ENCODE measurements at regions not wholly inside any gene's neighbourhood (a gene's known extent, or its start where the extent isn't known, plus 50 kb on each side); places are given as distances from the start of the nearest gene placed in this dataset.

DNA sequence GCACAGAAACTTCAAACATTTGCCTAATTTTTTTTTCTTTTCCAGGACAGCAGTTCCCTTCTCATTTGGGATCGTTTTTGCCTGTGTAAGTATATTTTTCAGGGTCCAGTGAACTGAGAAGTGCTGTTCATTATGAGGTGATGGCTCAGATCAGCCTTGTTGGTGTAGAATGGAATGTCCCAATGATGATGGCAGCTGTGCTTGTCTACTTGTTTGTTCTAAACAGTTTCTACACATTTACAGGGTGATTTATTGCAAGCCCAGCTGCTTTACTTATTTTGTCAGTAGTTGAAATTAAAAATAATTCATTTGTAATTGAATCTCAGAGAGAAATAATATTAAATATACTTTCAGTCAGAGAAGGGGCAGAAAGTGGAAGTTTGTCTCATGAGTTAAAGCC is 337.6 kb upstream of the SEMA6A start:
- H3K27ac ChIP-seq (ENCODE audit: insufficient read depth, low read depth, low read length), result no peak overlapping the region
- CTCF ChIA-PET, result no interaction called here
- H3K9me3 ChIP-seq (replicated peaks; ENCODE audit: control insufficient read depth, insufficient read depth, low read length), result no peaks in the 10 kb centered on the region
- H3K9ac ChIP-seq (replicated peaks; ENCODE audit: extremely low read depth, insufficient read depth, low read length), result no peak overlapping the region
- no peaks in the 10 kb centered on the region for H3K27me3 ChIP-seq (ENCODE audit: control insufficient read depth in 2 of 2, insufficient read depth in 2 of 2, low read length in 2 of 2)
- H3K79me2 ChIP-seq (ENCODE audit: control insufficient read depth, insufficient read depth, low read length), result no peaks in the 10 kb centered on the region
- POLR2A ChIA-PET, result no interaction called here
- dilution Hi-C loops (cut with MboI; ENCODE audit: extremely low pct_ligation_motif_present, low sequenced_read_pairs), result no loop called here
- H3K9me1 ChIP-seq (replicated peaks; ENCODE audit: control insufficient read depth, extremely low read depth, insufficient read depth, low read length), result no peaks in the 10 kb centered on the region
- no TSS peak for BruUV-seq (replicated peaks)
- no peaks in the 10 kb centered on the region for H3K36me3 ChIP-seq (ENCODE audit: control insufficient read depth in 2 of 2, extremely low read depth in 1 of 2, insufficient read depth in 2 of 2, low read length in 2 of 2)
- H3K4me3 ChIP-seq (replicated peaks in 1 of 3; ENCODE audit: insufficient read depth in 1 of 3, low read depth in 1 of 3, low read length in 3 of 3), result no peak overlapping the region
- no peaks in the 10 kb centered on the region for H4K20me1 ChIP-seq (replicated peaks; ENCODE audit: control insufficient read depth, extremely low read depth, insufficient read depth, low read length)
- FAIRE-seq (no peak), DNase-seq (ENCODE audit: low read depth, low spot score) (no peak)
- no peak overlapping the region for H2AFZ ChIP-seq (ENCODE audit: low read depth, low read length)
- no peak overlapping the region for H3K4me2 ChIP-seq (ENCODE audit: insufficient read depth, low read length)
- H3K4me1 ChIP-seq (ENCODE audit: control insufficient read depth, extremely low read depth, insufficient read depth, low read length), result no peaks in the 10 kb centered on the region
- intact Hi-C loops (cut with micrococcal nuclease), result no loop called here
- TF ChIP-seq GATA2 (IDR thresholded peaks at IDR 0.05; ENCODE audit: insufficient read depth, insufficient read length, low read depth, low read length) (no peak), POLR2AphosphoS5 (IDR thresholded peaks at IDR 0.05; ENCODE audit: insufficient read depth, low read depth, low read length) (no peak), MYC (IDR thresholded peaks at IDR 0.05; ENCODE audit: low read depth, low read length) (no peak)
- TF ChIP-seq, protein P1, sequence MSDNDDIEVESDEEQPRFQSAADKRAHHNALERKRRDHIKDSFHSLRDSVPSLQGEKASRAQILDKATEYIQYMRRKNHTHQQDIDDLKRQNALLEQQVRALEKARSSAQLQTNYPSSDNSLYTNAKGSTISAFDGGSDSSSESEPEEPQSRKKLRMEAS (IDR thresholded peaks at IDR 0.05; ENCODE audit: insufficient read depth, insufficient read length), result no peak

DNA sequence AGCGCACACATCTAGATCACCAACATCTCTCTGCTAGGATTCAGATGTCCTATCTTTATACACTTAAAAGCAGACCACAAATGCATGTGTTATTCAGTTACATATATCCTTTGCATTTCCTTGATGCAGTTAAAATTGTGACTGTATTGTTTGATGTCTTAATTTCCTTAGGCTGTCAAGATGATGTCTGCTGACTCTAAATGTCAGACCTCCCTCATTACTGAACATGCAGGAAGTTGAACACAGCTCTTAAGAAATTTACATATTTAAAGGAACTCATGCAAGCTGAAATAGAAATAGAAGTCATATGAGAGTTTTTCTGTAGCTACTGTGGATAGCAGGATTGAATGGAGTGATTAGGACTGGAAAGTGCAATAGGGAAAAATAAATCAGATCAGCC is 336.5 kb upstream of the SEMA6A start:
- ChIA-PET POLR2A (no interaction called here), CTCF (no interaction called here)
- no peak for DNase-seq (ENCODE audit: low read depth, low spot score)
- no peak for FAIRE-seq
- Histone ChIP-seq H3K36me3 (ENCODE audit: control insufficient read depth in 2 of 2, extremely low read depth in 1 of 2, insufficient read depth in 2 of 2, low read length in 2 of 2) (no peaks in the 10 kb centered on the region), H3K79me2 (ENCODE audit: control insufficient read depth, insufficient read depth, low read length) (no peaks in the 10 kb centered on the region), H2AFZ (ENCODE audit: low read depth, low read length) (no peak overlapping the region), H3K9me1 (replicated peaks; ENCODE audit: control insufficient read depth, extremely low read depth, insufficient read depth, low read length) (no peaks in the 10 kb centered on the region), H3K9me3 (replicated peaks; ENCODE audit: control insufficient read depth, insufficient read depth, low read length) (no peaks in the 10 kb centered on the region), H3K4me3 (replicated peaks in 1 of 3; ENCODE audit: insufficient read depth in 1 of 3, low read depth in 1 of 3, low read length in 3 of 3) (no peak overlapping the region), H3K4me1 (ENCODE audit: control insufficient read depth, extremely low read depth, insufficient read depth, low read length) (no peaks in the 10 kb centered on the region), H4K20me1 (replicated peaks; ENCODE audit: control insufficient read depth, extremely low read depth, insufficient read depth, low read length) (no peaks in the 10 kb centered on the region), H3K27me3 (ENCODE audit: control insufficient read depth in 2 of 2, insufficient read depth in 2 of 2, low read length in 2 of 2) (no peaks in the 10 kb centered on the region), H3K27ac (ENCODE audit: insufficient read depth, low read depth, low read length) (no peak overlapping the region), H3K9ac (replicated peaks; ENCODE audit: extremely low read depth, insufficient read depth, low read length) (no peak overlapping the region), H3K4me2 (ENCODE audit: insufficient read depth, low read length) (no peak overlapping the region)
- TF ChIP-seq GATA2 (IDR thresholded peaks at IDR 0.05; ENCODE audit: insufficient read depth, insufficient read length, low read depth, low read length) (no peak), POLR2AphosphoS5 (IDR thresholded peaks at IDR 0.05; ENCODE audit: insufficient read depth, low read depth, low read length) (no peak), FOS (IDR thresholded peaks at IDR 0.05; ENCODE audit: borderline replicate concordance, insufficient read depth, low read length) (no peak), MYC (IDR thresholded peaks at IDR 0.05; ENCODE audit: low read depth, low read length) (no peak), POLR2A (IDR thresholded peaks at IDR 0.05; ENCODE audit: low read depth, low read length) (no peak), JUN (IDR thresholded peaks at IDR 0.05; ENCODE audit: borderline replicate concordance, insufficient read depth, insufficient read length, low read depth) (no peak), EZH2 (IDR thresholded peaks at IDR 0.05; ENCODE audit: borderline replicate concordance, low read depth, low read length, severe bottlenecking) (no peak)
- TF ChIP-seq, protein P1 (IDR thresholded peaks at IDR 0.05; ENCODE audit: insufficient read depth, insufficient read length), result no peak
- TF ChIP-seq, protein P2, sequence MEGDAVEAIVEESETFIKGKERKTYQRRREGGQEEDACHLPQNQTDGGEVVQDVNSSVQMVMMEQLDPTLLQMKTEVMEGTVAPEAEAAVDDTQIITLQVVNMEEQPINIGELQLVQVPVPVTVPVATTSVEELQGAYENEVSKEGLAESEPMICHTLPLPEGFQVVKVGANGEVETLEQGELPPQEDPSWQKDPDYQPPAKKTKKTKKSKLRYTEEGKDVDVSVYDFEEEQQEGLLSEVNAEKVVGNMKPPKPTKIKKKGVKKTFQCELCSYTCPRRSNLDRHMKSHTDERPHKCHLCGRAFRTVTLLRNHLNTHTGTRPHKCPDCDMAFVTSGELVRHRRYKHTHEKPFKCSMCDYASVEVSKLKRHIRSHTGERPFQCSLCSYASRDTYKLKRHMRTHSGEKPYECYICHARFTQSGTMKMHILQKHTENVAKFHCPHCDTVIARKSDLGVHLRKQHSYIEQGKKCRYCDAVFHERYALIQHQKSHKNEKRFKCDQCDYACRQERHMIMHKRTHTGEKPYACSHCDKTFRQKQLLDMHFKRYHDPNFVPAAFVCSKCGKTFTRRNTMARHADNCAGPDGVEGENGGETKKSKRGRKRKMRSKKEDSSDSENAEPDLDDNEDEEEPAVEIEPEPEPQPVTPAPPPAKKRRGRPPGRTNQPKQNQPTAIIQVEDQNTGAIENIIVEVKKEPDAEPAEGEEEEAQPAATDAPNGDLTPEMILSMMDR (IDR thresholded peaks at IDR 0.05; ENCODE audit: extremely low read depth in 1 of 2, insufficient read depth in 1 of 2, low read depth in 1 of 2, low read length in 2 of 2), result no peak
- no TSS peak for BruUV-seq (replicated peaks)
- intact Hi-C loops (cut with micrococcal nuclease) (no loop called here), dilution Hi-C loops (cut with MboI; ENCODE audit: extremely low pct_ligation_motif_present, low sequenced_read_pairs) (no loop called here)
